SW480 (cell line): ENCODE measurements at regions not wholly inside any gene's neighbourhood (a gene's known extent, or its start where the extent isn't known, plus 50 kb on each side); places are given as distances from the start of the nearest gene placed in this dataset.

Source experiments
- DNase-seq: peaks from one replicate; pipeline ENCODE4 v3.0.0-alpha.2; 2016; ENCODE audit warnings: low spot score

DNA sequence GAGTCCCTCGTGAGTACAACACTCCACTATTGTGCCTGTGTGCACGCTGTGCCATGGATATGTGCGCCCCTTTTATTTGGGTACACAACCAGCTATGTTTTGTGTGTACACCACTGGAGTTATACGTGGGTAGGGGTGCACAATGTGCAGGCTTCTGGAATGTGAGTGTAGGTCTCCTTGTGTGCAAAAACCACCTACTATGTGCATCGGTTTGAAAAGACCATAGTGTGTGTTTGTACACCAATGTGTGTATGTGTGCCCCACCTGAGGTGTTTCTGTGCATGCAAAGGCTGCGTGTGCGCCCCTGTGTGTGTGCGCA, 86.4 kb upstream of the ALDH1L1 start:
- DNase-seq = no peak

DNA sequence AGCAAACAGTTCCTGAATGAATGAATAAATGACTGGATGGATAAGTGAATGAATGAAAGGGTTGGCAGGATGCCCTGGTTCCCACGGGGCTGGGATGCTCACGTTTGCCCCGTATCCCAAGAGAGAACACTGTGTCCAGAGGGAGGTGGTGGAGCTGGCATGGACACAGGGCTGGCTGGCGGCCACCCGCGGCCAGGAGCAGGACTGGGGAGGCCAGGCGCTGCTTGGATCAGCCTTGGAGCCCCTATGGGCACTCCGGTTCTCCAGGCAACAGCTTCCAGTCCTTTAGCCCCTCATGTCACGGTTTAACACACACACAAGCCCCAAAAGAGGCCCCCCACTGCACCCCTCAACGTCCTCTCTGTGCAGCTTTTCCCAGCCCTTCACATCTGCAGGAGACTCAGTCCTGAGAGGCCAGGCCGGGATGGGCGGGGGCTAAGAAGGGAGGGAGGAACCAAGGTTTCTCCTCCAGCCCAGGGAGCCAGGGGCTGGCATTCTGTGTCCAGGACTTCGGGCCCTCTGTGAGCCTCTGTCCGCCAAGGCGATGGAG, 86.0 kb upstream of the ALDH1L1 start:
- DNase-seq = no peak

DNA sequence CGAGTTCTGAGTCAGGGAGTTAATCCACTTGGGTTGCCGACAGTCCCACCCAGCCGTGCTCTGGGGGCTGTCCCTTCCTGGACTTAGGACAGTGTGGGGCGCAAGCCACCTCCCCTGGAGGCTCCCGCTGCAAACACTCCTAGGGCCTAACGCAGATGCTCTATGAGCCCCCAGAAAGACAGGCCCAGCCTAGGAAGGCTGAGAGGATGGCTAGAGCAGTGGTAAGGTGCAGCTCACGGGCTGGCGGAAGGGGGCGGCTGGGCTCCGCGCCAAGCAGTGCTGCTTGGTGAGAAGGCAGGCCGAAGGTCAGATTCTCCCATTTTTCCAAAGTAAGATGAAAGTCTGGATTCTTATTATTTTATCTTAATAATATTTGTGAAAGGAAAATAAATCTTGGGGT, 84.6 kb upstream of the ALDH1L1 start:
- no peak for DNase-seq

GRCh38 chr3:126264381-126264780, 84.0 kb upstream of the ALDH1L1 start:
- DNase-seq = no peak

DNA sequence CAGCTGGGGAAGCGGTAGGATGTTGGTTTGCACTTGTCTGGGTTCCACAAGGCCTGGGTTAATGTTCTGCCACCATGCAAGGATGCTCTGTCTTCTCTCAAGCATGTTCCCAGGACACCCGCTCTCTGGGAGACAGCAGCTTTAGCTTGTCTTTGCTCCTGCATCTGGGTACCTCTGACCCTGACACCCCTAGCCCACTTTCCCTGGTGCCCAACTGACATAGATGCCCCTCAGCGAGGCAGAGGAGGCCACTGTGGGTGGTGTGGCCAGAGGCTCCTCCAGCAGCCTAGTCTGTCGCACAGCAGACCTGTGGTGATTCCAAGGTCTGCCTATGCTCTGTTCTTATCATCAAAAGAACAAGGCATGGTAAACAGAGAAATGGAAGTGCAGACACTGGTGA, 83.6 kb upstream of the ALDH1L1 start:
- no peak for DNase-seq

GRCh38 chr3:126263539-126263938, 83.2 kb upstream of the ALDH1L1 start:
- DNase-seq = no peak

DNA sequence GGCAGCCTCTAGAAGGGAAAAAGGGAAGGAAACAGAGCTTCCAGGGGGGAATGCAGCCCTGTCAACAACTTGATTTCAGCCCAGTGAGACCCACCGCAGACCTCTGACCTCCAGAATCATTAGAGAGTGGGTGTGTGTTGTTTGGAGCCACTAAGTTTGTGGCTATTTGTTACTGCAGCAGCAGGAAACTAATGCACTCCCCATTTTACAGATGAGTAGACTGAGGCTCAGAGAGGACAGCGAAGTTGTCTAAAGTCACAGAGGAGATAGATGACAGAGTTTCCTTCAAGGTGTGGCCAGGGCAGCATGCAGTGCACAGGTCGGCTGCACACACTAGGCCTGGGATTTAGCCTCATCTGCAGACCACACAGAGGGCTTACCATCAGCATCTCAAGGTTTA, 81.8 kb upstream of the ALDH1L1 start:
- DNase-seq = no peak

GRCh38 chr3:126261037-126261436, 80.7 kb upstream of the ALDH1L1 start:
- DNase-seq = peak; percentile 82

DNA sequence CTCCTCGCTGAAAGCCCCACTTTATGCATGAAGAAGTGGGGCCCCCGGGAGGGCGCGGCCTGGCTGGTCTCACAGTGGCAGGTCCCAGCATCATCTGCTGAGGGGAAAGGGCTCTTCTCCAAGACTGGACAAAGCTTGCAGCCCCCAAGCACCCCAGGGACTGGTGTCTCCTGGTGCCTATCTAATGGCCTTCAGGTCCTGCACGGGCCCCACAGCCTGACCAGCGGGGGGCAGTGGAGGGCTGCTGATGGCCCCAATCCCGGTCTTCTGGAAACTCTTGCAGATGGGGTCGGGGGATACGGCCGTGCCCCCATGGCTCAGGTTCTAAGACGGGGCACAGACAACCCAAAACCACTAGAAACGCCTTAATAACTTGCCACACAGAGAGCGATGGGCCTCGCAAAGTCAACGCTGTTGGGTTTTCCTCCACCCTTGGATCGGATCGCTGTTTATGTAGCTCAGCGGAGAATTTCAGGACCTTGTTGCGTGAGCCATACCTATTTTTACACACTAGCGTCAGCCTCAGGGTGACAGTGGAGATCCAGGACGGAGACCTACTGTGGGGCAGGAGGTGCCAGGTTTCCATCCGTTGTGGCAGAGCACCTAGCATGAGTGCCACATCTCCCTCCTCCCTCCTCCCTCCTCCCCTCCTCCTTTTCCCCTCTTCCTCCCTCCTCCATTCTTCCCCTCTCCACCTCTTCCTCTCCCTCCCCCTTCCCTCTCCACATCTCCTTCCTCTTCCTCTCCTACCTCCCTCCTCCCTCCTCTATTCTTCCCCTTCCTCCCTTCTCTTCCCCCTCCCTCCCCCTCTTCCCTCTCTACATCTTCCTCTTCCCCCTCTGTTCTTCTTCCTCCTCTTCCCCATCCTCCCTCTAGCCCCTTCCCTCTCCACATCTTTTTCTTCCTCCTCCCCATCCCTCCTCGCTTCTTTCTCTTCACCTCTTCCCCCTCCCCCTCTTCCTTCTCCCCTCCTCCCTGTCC, 79.3 kb upstream of the ALDH1L1 start:
- DNase-seq = peak; percentile 17

- DNase-seq = peak; percentile 67
These were observed 78.3 kb upstream of the ALDH1L1 start for GRCh38 chr3:126258670-126259069.

- DNase-seq = no peak
These were observed 77.6 kb upstream of the ALDH1L1 start for GRCh38 chr3:126257984-126258383.

DNA sequence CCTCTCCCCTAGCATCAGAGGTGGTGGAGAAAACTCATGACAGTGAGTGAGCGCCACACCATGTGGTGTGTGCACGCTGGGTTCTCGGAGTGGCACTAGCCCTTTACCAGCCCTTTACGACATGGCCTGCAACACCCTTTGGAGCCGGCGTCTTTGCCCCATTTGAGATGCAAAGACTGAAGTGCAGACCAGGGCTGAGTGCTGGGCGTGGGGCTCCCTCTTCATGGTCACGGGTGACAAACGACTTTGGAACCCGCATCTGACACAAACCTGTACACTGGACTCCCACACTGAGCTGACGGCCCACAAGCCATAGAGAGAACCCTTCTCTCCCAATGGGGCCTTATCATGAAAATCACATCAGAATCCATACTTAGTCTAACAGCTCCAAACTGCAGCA, 76.8 kb upstream of the ALDH1L1 start:
- DNase-seq = no peak

GRCh38 chr3:126256251-126256650, 75.9 kb upstream of the ALDH1L1 start:
- DNase-seq = no peak

DNA sequence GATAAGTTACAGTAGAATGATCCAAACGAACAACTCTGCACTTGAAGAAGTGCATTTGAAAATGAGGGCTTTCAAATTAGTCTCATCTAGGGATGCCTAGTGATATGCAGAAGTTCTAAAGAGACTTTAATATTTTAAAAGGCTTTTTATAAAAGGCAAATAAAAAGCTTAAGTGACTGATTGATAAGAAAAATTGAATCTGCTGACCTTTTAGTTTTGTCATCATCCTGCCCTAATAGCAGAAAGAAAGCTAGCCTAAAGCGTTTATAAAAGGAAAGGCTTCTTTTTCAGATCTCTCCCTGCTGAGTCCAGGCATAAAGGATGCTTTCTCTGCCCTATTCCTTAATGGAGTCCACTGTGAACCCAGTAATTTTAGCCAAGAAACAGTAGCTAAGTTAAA, 72.7 kb upstream of the ALDH1L1 start:
- DNase-seq = no peak

DNA sequence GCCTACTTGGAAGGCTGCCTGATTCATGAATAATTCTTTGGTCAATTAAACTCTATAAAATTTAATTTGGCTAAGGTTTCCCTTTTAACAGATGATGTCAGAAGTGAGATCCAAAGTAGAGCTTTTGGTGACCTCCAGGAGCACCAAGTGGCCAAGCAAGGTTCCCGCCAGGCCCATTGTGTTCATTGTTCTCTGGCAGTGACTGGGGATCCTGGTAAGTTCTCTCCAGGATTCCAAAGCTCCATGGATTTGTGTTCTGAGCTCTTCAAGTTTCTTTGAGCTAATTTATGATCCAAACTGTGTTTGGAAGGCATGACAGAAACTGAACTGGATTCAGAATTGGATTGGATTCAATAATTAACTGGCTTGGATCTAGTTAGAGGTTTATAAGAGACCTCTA, 72.0 kb upstream of the ALDH1L1 start:
- no peak for DNase-seq

GRCh38 chr3:126245811-126246727, 65.7 kb upstream of the ALDH1L1 start:
- peak; percentile 33 for DNase-seq
